NB4 (cell line): ENCODE measurements at regions not wholly inside any gene's neighbourhood (a gene's known extent, or its start where the extent isn't known, plus 50 kb on each side); places are given as distances from the start of the nearest gene placed in this dataset.

Source experiments
- CTCF ChIP-seq: IDR thresholded peaks from one replicate; pipeline ENCODE4 v1.5.1; 2012; ENCODE audit warnings: low read depth, low read length
- POLR2A ChIP-seq: IDR thresholded peaks from 2 replicates; pipeline ENCODE4 v1.6.1; 2011; ENCODE audit warnings: mild to moderate bottlenecking; ENCODE audit not compliant: insufficient read length; ENCODE audit errors: extremely low read depth

- TF ChIP-seq CTCF (no peak), POLR2A (no peak)
These were observed 256.9 kb upstream of the RASA1 start for GRCh38 chr5:87010736-87011135.
